ENCODE measurements at regions not wholly inside any gene's neighbourhood (a gene's known extent, or its start where the extent isn't known, plus 50 kb on each side); places are given as distances from the start of the nearest gene placed in this dataset.

DNA sequence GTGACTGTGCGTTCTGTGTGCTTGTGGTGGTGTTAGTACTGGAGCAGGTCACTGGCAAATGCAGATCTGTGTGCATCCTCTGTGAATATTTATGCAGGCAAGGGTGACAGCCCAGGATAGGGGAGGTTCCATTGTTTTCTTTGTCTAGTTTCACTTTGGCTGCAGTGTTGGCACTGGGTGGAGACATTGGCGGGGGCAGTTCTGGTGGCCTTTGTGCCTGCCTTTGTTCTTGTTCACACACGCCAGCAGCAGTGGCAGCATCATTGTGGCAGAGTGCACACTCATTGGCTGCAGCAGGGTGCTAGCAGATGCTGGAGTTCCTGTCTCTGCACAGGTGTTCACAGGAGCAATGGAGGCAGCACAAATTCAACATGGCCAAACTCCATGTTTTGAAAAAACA is 495.3 kb downstream of the UBE2NL start:
- TF ChIP-seq CTCF (IDR thresholded peaks at IDR 0.05; ENCODE audit: insufficient read depth, low read length): no peak
- no peak for TF ChIP-seq GABPA (IDR thresholded peaks at IDR 0.05; ENCODE audit: low read depth)
- no peak for TF ChIP-seq POLR2AphosphoS5 (IDR thresholded peaks at IDR 0.05; ENCODE audit: low read depth)
- TF ChIP-seq, protein P1, sequence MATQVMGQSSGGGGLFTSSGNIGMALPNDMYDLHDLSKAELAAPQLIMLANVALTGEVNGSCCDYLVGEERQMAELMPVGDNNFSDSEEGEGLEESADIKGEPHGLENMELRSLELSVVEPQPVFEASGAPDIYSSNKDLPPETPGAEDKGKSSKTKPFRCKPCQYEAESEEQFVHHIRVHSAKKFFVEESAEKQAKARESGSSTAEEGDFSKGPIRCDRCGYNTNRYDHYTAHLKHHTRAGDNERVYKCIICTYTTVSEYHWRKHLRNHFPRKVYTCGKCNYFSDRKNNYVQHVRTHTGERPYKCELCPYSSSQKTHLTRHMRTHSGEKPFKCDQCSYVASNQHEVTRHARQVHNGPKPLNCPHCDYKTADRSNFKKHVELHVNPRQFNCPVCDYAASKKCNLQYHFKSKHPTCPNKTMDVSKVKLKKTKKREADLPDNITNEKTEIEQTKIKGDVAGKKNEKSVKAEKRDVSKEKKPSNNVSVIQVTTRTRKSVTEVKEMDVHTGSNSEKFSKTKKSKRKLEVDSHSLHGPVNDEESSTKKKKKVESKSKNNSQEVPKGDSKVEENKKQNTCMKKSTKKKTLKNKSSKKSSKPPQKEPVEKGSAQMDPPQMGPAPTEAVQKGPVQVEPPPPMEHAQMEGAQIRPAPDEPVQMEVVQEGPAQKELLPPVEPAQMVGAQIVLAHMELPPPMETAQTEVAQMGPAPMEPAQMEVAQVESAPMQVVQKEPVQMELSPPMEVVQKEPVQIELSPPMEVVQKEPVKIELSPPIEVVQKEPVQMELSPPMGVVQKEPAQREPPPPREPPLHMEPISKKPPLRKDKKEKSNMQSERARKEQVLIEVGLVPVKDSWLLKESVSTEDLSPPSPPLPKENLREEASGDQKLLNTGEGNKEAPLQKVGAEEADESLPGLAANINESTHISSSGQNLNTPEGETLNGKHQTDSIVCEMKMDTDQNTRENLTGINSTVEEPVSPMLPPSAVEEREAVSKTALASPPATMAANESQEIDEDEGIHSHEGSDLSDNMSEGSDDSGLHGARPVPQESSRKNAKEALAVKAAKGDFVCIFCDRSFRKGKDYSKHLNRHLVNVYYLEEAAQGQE (IDR thresholded peaks at IDR 0.05; ENCODE audit: insufficient replicate concordance, low read depth): no peak
- no peak for TF ChIP-seq SPI1 (IDR thresholded peaks at IDR 0.05; ENCODE audit: borderline replicate concordance, low read depth)
- H3K27ac ChIP-seq (replicated peaks): no peak overlapping the region
- no peak overlapping the region for H3K4me3 ChIP-seq (replicated peaks; ENCODE audit: insufficient read depth, low read length)
- DNase-seq (ENCODE audit: low read depth in 1 of 2, low spot score in 1 of 2): no peak
- H3K27me3 ChIP-seq (ENCODE audit: insufficient read depth, poor library complexity, severe bottlenecking): no peaks in the 10 kb centered on the region

GRCh38 chrX:144388738-144389137 is 504.9 kb downstream of the UBE2NL start:
- Histone ChIP-seq H3K27me3 (ENCODE audit: insufficient read depth, poor library complexity, severe bottlenecking) (no peaks in the 10 kb centered on the region), H3K4me3 (replicated peaks; ENCODE audit: insufficient read depth, low read length) (no peak overlapping the region), H3K27ac (replicated peaks) (no peak overlapping the region)
- TF ChIP-seq SPI1 (IDR thresholded peaks at IDR 0.05; ENCODE audit: borderline replicate concordance, low read depth) (no peak), CTCF (IDR thresholded peaks at IDR 0.05; ENCODE audit: insufficient read depth, low read length) (no peak), POLR2AphosphoS5 (IDR thresholded peaks at IDR 0.05; ENCODE audit: low read depth) (no peak), GABPA (IDR thresholded peaks at IDR 0.05; ENCODE audit: low read depth) (no peak)
- TF ChIP-seq, protein P1 (IDR thresholded peaks at IDR 0.05; ENCODE audit: insufficient replicate concordance, low read depth): no peak
- no peak for DNase-seq (ENCODE audit: low read depth in 1 of 2, low spot score in 1 of 2)

All from HL-60 (cell line).